GM12878 (cell line): ENCODE measurements at regions not wholly inside any gene's neighbourhood (a gene's known extent, or its start where the extent isn't known, plus 50 kb on each side); places are given as distances from the start of the nearest gene placed in this dataset.

ENCODE experiments used
- ATAC-seq: fragments of 200-7000 bp; cut with Tn5 transposase; 3 replicates; pipeline ENCODE4 v1.9.1; 2020; ENCODE audit warnings: mild to moderate bottlenecking, moderate library complexity
- BruUV-seq: library from RNA; stranded (reverse); fragments of 400-500 nt; replicated peaks from 2 replicates; lab custom pipeline; 2021; lab: Mats Ljungman, UMichigan
- CTCF ChIA-PET: fragments of 300-600 bp; sonication (Branson Sonifier 250); formaldehyde crosslinking; extraction: SDS; loops from one replicate; lab custom pipeline; 2021; ENCODE audit warnings: inconsistent platforms; lab: Yijun Ruan, JAX
- POLR2A ChIA-PET: fragments of 350-600 bp; formaldehyde crosslinking; extraction: SDS; loops from one replicate; lab custom pipeline; 2021; ENCODE audit warnings: inconsistent platforms; lab: Charles Lee
- RAD21 ChIA-PET: fragments of 300-600 bp; sonication (Branson Sonifier 250); formaldehyde crosslinking; loops from one replicate; lab custom pipeline; 2023; ENCODE audit warnings: antibody characterized with exemption; ENCODE audit not compliant: unreplicated experiment; lab: Charles Lee
- SMC1A ChIA-PET: fragments of 300-600 bp; sonication (Branson Sonifier 250); formaldehyde crosslinking; loops from one replicate; lab custom pipeline; 2023; ENCODE audit not compliant: unreplicated experiment, uncharacterized antibody; lab: Charles Lee
- DNase-seq: peaks from one replicate; pipeline ENCODE4 v3.0.0-alpha.2; 2011; ENCODE audit warnings: low read depth, low spot score
- FAIRE-seq: peaks from 3 replicates; lab custom pipeline; 2011; peaks lifted over from hg19 to GRCh38; lab: Jason Lieb, UNC
- H2AFZ ChIP-seq: 2 replicates; pipeline ENCODE4 v1.6.0; 2011; ENCODE audit warnings: low read depth, low read length, control low read depth; ENCODE audit not compliant: control insufficient read depth
- H3K27ac ChIP-seq: 2 replicates; pipeline ENCODE4 v1.5.1; 2011; ENCODE audit warnings: control low read depth; ENCODE audit not compliant: control insufficient read depth, insufficient read depth
- H3K27me3 ChIP-seq, 2 experiments: replicated peaks in 1 of 2; 2 replicates each; pipeline versions ENCODE4 v1.6.0 to v1.6.1; 2011; ENCODE audit warnings: low read length in 1 of 2; ENCODE audit not compliant: control insufficient read depth in 2 of 2, insufficient read depth in 2 of 2
- H3K36me3 ChIP-seq, 2 experiments: 2 replicates each; pipeline ENCODE4 v1.5.1; 2011; ENCODE audit warnings: low read length in 1 of 2; ENCODE audit not compliant: control insufficient read depth in 2 of 2, insufficient read depth in 2 of 2
- H3K4me1 ChIP-seq: 2 replicates; pipeline ENCODE4 v1.6.1; 2011; ENCODE audit warnings: mild to moderate bottlenecking, low read length, moderate library complexity, mixed read lengths; ENCODE audit not compliant: control insufficient read depth, insufficient read depth
- H3K4me2 ChIP-seq: 2 replicates; pipeline ENCODE4 v1.6.0; 2011; ENCODE audit warnings: control low read depth; ENCODE audit not compliant: control insufficient read depth, insufficient read depth
- H3K4me3 ChIP-seq: fragments of 200-600 bp; sonication (generic); 2 replicates; pipeline ENCODE4 v1.5.1; 2016
- H3K79me2 ChIP-seq: 2 replicates; pipeline ENCODE4 v1.6.0; 2011; ENCODE audit warnings: low read length; ENCODE audit not compliant: control insufficient read depth, insufficient read depth
- H3K9ac ChIP-seq: 2 replicates; pipeline ENCODE4 v1.8.0; 2011; ENCODE audit warnings: low read length, control low read depth, mixed read lengths; ENCODE audit not compliant: control insufficient read depth, insufficient read depth
- H3K9me3 ChIP-seq: replicated peaks from 3 replicates; pipeline ENCODE4 v1.5.1; 2011; ENCODE audit warnings: mild to moderate bottlenecking, low read length; ENCODE audit not compliant: control insufficient read depth, insufficient read depth
- H4K20me1 ChIP-seq: 2 replicates; pipeline ENCODE4 v1.6.0; 2011; ENCODE audit not compliant: control insufficient read depth, insufficient read depth
- CUX1 ChIP-seq: IDR thresholded peaks from 2 replicates; pipeline ENCODE4 v1.6.1; 2012; ENCODE audit warnings: improper control_type of control experiment, low read depth, low read length; ENCODE audit not compliant: insufficient replicate concordance
- HDAC6 ChIP-seq: fragments of 200-600 bp; sonication (generic); IDR thresholded peaks from one replicate; pipeline ENCODE4 v1.8.0; 2017; ENCODE audit warnings: antibody characterized with exemption; ENCODE audit not compliant: unreplicated experiment
- HSF1 ChIP-seq: fragments of 150-350 bp; IDR thresholded peaks from 2 replicates; pipeline ENCODE4 v1.6.1; 2014; ENCODE audit warnings: mild to moderate bottlenecking, low read depth, low read length
- PAX8 ChIP-seq: fragments of 450-650 bp; IDR thresholded peaks from 2 replicates; pipeline ENCODE4 v1.6.1; 2017; ENCODE audit warnings: mild to moderate bottlenecking, moderate library complexity
- POLR2AphosphoS5 ChIP-seq: IDR thresholded peaks from 2 replicates; pipeline ENCODE4 v1.6.1; 2011; ENCODE audit warnings: mild to moderate bottlenecking, low read length, inconsistent platforms
- ZZZ3 ChIP-seq: IDR thresholded peaks from 2 replicates; pipeline ENCODE4 v1.6.1; 2011; ENCODE audit warnings: low read depth; ENCODE audit not compliant: control insufficient read depth, insufficient read length
- WGBS: methylation state at CpG from one replicate; pipeline ENCODE4 v1.1.6; 2016; ENCODE audit warnings: low lambda C conversion rate; ENCODE audit not compliant: insufficient replicate concordance, insufficient coverage; ENCODE audit errors: missing lambda C conversion rate; 5-methylcytosine and 5-hydroxymethylcytosine counted together
- in situ Hi-C: fragments of 300-500 bp; cut with MboI; formaldehyde crosslinking; loops from 9 replicates; pipeline ENCODE4 v1.14.3; 2018; ENCODE audit warnings: mixed read lengths
- intact Hi-C: fragments of 100-400 bp; cut with micrococcal nuclease; formaldehyde crosslinking; loops from one replicate; pipeline ENCODE4 v1.14.2; 2022; ENCODE audit not compliant: unreplicated experiment

GRCh38 chr1:17926906-17927305 is 171.8 kb downstream of the ACTL8 start:
- no peak for TF ChIP-seq HDAC6
- TF ChIP-seq HSF1: no peak
- no peak for TF ChIP-seq PAX8
- no peak for TF ChIP-seq ZZZ3
- no peak for TF ChIP-seq POLR2AphosphoS5
- no peak for TF ChIP-seq CUX1
- TF ChIP-seq, all 136 proteins: peak for 0
- ChIA-PET CTCF (no interaction called here), RAD21 (no interaction called here), SMC1A (no interaction called here), POLR2A (no interaction called here)
- no peaks in the 10 kb centered on the region for H3K9me3 ChIP-seq
- intact Hi-C loops: no loop called here
- H3K79me2 ChIP-seq: no peaks in the 10 kb centered on the region
- H3K36me3 ChIP-seq: no peaks in the 10 kb centered on the region
- no peaks in the 10 kb centered on the region; a peak in 1 of 4 replicates for H3K27me3 ChIP-seq
- H3K4me3 ChIP-seq: no peak overlapping the region
- H4K20me1 ChIP-seq: no peaks in the 10 kb centered on the region
- DNase-seq: no peak
- BruUV-seq: no TSS peak
- no peak overlapping the region for H3K9ac ChIP-seq
- no peaks in the 10 kb centered on the region for H3K4me1 ChIP-seq
- H2AFZ ChIP-seq: no peak overlapping the region
- H3K4me2 ChIP-seq: no peak overlapping the region
- in situ Hi-C loops: no loop called here
- ATAC-seq: no peak
- no peak for FAIRE-seq
- no peak overlapping the region for H3K27ac ChIP-seq
- WGBS: 19% methylated on average over 4 of the region's 4 CpGs
